AG04449 (cell line): ENCODE measurements at regions not wholly inside any gene's neighbourhood (a gene's known extent, or its start where the extent isn't known, plus 50 kb on each side); places are given as distances from the start of the nearest gene placed in this dataset.
"Not testable (repeated sequence)": the region's sequence is repeated elsewhere in the genome, so short reads cannot be mapped to it uniquely, and the experiment has no call there.

Experiments
- CTCF ChIA-PET: fragments of 350-600 bp; formaldehyde crosslinking; extraction: SDS; loops from one replicate; lab custom pipeline; 2021; ENCODE audit warnings: antibody characterized with exemption; lab: Yijun Ruan, JAX
- POLR2A ChIA-PET: fragments of 400-600, 350-600 bp; formaldehyde crosslinking; extraction: SDS; loops from one replicate; lab custom pipeline; 2020; ENCODE audit warnings: antibody characterized with exemption, inconsistent platforms; lab: Yijun Ruan, JAX
- DNase-seq: peaks from one replicate; pipeline ENCODE4 v3.0.0-alpha.2; 2010; ENCODE audit warnings: low read depth, low spot score
- H3K4me3 ChIP-seq: 2 replicates; pipeline ENCODE4 v1.5.1; 2011; ENCODE audit warnings: low read depth, mild to moderate bottlenecking, control low read depth, low read length
- TF ChIP-seq, protein P1 (sequence below): IDR thresholded peaks from one replicate; pipeline ENCODE4 v1.5.1; 2011; ENCODE audit warnings: mild to moderate bottlenecking, moderate library complexity, low read length, control low read depth, inconsistent platforms; ENCODE audit not compliant: insufficient read depth; ENCODE audit errors: missing control alignments

DNA sequence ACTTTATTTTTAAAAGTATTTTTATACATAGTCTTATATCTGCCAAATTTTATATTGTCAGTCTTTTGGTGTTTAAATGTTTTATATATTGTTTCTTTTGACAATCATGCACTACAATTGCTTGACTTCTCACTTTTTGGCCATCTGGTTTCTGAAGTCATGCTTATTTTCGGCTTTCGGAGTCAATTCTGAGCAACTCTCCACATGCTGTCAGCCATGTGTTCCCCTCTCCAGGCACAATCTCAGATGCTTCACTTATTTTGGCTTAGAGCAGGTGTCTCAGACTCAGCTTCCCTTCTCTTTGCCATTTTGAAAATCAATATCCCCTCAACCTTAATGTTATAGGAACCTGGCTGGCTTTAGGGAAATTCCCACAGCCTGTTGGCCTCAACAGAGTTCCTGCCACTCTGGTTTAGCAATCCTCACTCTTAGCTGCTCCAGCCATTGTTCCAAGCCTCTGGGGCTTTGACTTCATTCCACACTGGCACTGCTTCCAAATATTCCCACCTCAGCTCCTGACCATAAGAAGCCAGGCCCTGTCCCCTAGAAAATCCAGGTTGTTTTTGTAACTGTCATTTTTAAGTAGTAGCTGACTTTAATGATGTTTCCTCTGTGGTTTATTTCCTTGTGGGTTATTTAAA is 125.5 kb upstream of the FAR2 start:
- H3K4me3 ChIP-seq: no peak overlapping the region
- ChIA-PET POLR2A (no interaction called here), CTCF (interaction anchor here (1.0 to 2.5 kb wide), 5 partner anchors 9 to 50 kb away, joined by 3 to 9 read pairs (median 4); no protein-coding TSS in a partner anchor)
- DNase-seq: no peak
- TF ChIP-seq, protein P1, sequence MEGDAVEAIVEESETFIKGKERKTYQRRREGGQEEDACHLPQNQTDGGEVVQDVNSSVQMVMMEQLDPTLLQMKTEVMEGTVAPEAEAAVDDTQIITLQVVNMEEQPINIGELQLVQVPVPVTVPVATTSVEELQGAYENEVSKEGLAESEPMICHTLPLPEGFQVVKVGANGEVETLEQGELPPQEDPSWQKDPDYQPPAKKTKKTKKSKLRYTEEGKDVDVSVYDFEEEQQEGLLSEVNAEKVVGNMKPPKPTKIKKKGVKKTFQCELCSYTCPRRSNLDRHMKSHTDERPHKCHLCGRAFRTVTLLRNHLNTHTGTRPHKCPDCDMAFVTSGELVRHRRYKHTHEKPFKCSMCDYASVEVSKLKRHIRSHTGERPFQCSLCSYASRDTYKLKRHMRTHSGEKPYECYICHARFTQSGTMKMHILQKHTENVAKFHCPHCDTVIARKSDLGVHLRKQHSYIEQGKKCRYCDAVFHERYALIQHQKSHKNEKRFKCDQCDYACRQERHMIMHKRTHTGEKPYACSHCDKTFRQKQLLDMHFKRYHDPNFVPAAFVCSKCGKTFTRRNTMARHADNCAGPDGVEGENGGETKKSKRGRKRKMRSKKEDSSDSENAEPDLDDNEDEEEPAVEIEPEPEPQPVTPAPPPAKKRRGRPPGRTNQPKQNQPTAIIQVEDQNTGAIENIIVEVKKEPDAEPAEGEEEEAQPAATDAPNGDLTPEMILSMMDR: no peak

DNA sequence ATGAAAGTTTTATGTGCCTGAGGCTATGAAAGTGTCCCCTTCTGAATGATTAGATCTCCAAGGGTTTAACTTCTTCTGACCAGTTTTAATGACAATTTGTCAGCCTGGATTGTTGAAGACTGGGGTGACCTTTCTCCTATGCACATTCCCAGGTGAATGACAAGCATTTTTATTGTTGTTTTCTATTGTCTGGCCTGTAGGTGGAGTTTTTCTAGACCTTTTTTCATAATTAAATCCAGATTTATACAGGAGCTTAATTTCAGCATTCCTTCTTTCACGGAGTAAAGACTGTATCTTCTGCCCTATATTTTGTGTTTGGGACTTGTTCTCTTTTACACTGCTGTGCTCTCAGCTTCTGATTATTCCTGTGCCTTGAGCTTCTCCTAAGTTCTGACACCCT is 125.0 kb upstream of the FAR2 start:
- POLR2A ChIA-PET: no interaction called here

DNA sequence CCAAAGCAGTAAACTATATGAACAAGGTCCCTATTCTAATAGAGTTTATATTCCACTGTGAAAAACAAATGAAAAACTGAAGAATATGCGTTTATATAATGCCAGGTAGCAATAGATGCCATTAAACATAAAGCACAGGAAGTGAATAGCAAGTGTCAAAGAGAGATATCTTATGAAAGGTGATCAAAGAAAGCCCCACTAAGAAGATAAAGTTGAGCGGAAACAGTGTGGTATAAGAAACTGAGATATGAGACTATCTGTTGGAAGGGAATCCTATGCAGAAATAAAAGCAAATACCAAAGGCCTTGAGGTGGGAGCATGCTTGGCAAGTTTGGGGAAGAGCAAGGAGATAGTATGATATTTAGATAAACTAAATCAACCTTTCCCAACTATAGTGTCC is 123.1 kb upstream of the FAR2 start:
- no peak overlapping the region for H3K4me3 ChIP-seq
- POLR2A ChIA-PET: no interaction called here
- CTCF ChIA-PET: no interaction called here
- TF ChIP-seq, protein P1: no peak
- no peak for DNase-seq

More for the DNA sequence above, 125.0 kb upstream of the FAR2 start:
- DNase-seq: no peak
- TF ChIP-seq, protein P1: no peak
- H3K4me3 ChIP-seq: no peak overlapping the region
- CTCF ChIA-PET: interaction anchor here (1.0 to 2.5 kb wide), 5 partner anchors 9 to 49 kb away, joined by 3 to 9 read pairs (median 4); no protein-coding TSS in a partner anchor

DNA sequence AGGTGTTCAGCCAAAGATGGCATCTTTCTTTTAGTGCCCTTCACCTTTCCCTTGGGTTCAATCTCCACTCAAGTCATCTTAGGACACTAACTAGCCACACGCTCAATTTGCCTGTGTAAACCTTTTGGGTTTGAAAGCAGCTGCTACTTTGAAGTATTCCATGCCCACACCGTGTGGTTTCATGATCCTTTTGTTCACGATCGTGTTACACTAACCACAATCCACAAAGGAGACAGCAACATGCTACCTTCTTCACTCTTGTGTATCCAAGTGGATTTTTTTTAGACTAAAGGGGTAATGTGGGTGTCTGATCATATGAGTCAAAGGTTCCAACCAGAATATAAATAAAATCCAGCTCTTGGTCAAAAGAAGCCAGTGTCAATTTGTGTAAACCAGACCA is 122.7 kb upstream of the FAR2 start:
- H3K4me3 ChIP-seq: no peak overlapping the region
- ChIA-PET CTCF (interaction anchor here (1.4 kb wide), 1 partner anchor 12 kb away, joined by 4 read pairs; no protein-coding TSS in a partner anchor), POLR2A (no interaction called here)
- no peak for DNase-seq
- TF ChIP-seq, protein P1: no peak

DNA sequence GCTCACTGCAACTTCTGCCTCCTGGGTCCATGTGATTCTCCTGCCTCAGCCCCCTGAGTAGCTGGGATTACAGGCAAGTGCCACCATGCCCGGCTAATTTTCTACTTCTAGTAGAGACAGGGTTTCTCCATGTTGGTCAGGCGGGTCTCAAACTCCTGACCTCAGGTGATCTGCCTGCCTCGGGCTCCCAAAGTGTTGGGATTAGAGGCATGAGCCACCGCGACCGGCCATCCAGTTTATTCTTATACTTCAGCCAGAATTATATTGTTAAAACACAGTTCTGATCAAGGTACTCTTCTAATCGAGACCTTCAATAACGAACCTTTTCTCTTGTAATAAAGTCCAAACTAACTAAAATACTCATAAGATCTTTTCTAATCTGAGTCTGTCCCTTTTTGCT is 119.6 kb upstream of the FAR2 start:
- CTCF ChIA-PET, H3K4me3 ChIP-seq, DNase-seq, POLR2A ChIA-PET: not testable (repeated sequence)

DNA sequence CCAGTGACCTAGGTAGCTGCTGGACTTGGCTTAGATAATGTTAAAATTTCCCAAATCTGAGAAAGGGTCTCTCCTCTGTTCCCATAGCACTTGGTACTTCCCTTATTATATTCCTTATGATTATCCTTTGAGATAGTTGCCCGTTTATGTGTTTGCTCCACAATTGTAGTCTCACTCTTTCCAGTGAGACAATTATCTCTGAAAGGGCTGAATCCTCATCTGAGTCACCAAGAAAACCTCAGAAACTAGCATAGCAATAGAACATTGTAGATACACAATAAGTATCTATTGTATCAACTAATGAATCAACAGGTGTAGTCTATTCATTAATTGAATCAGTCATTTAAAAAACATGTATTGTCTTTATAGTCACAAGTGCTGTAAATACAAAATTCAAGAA is 119.1 kb upstream of the FAR2 start:
- TF ChIP-seq, protein P1: no peak
- CTCF ChIA-PET: no interaction called here
- no peak overlapping the region for H3K4me3 ChIP-seq
- DNase-seq: no peak
- POLR2A ChIA-PET: no interaction called here

DNA sequence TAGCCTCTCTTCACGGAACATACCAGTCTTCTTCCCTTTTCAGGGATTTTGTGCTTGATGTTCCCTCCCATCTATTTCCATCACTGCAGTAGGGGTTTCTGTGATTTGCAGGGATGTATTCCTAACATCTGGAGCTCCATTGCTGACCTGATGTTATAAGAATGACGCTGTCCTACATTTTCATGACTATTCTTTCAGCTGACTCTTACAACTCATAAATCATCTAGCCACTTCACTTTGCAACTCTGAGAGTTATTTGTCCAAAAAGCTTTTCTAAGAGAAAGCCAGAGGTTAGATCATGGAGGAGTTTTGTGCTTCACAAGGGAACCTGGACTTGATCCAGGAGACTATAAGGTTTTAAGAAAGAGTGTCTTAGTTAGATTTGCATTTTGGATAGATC is 116.6 kb upstream of the FAR2 start:
- ChIA-PET POLR2A (interaction anchor here (0.5 to 0.6 kb wide), 2 partner anchors 193 to 1009 kb away, joined by 3 read pairs; no protein-coding TSS in a partner anchor), CTCF (interaction anchor here (0.9 kb wide), 1 partner anchor 8 kb away, joined by 3 read pairs; no protein-coding TSS in a partner anchor)
- no peak for DNase-seq
- H3K4me3 ChIP-seq: no peak overlapping the region
- TF ChIP-seq, protein P1: no peak
